ENCODE measurements at regions not wholly inside any gene's neighbourhood (a gene's known extent, or its start where the extent isn't known, plus 50 kb on each side); places are given as distances from the start of the nearest gene placed in this dataset.

GRCh38 chr13:109959903-109960302 is 173.5 kb upstream of the IRS2 start:
- no peaks in the 10 kb centered on the region for H3K9me3 Mint-ChIP-seq (ENCODE audit: unreplicated experiment)
- no TSS peak for BruUV-seq (replicated peaks)
- no peaks in the 10 kb centered on the region for H3K36me3 Mint-ChIP-seq (ENCODE audit: insufficient read depth, unreplicated experiment)
- intact Hi-C loops (cut with micrococcal nuclease) = no loop called here
- no peak for DNase-seq (ENCODE audit: unreplicated experiment)
- H3K27ac Mint-ChIP-seq (ENCODE audit: low read depth, unreplicated experiment) = no peak overlapping the region
- no peak overlapping the region for H3K4me3 Mint-ChIP-seq (ENCODE audit: unreplicated experiment)
- H3K4me1 Mint-ChIP-seq (ENCODE audit: insufficient read depth, unreplicated experiment) = peaks cover 6% of the 10 kb centered on the region
- TF ChIP-seq CTCF (IDR thresholded peaks at IDR 0.05; ENCODE audit: unreplicated experiment) = no peak
- H3K27me3 Mint-ChIP-seq (ENCODE audit: insufficient read depth, unreplicated experiment) = no peaks in the 10 kb centered on the region
- ChIA-PET CTCF (interaction anchor here (1.1 kb wide), 1 partner anchor 105 kb away, joined by 3 read pairs; no protein-coding TSS in a partner anchor), POLR2A (no interaction called here)

- Mint-ChIP-seq H3K36me3 (ENCODE audit: insufficient read depth, unreplicated experiment) (no peaks in the 10 kb centered on the region), H3K27ac (ENCODE audit: low read depth, unreplicated experiment) (no peak overlapping the region), H3K4me1 (ENCODE audit: insufficient read depth, unreplicated experiment) (peaks cover 6% of the 10 kb centered on the region), H3K27me3 (ENCODE audit: insufficient read depth, unreplicated experiment) (no peaks in the 10 kb centered on the region), H3K9me3 (ENCODE audit: unreplicated experiment) (no peaks in the 10 kb centered on the region), H3K4me3 (ENCODE audit: unreplicated experiment) (no peak overlapping the region)
- DNase-seq (ENCODE audit: unreplicated experiment) = no peak
- ChIA-PET CTCF (interaction anchor here (0.7 kb wide), 1 partner anchor 11 kb away, joined by 3 read pairs; no protein-coding TSS in a partner anchor), POLR2A (no interaction called here)
- intact Hi-C loops (cut with micrococcal nuclease) = no loop called here
- TF ChIP-seq CTCF (IDR thresholded peaks at IDR 0.05; ENCODE audit: unreplicated experiment) = no peak
- no TSS peak for BruUV-seq (replicated peaks)
Measured at GRCh38 chr13:109957875-109958274, 171.5 kb upstream of the IRS2 start.

- POLR2A ChIA-PET = no interaction called here
- TF ChIP-seq CTCF (IDR thresholded peaks at IDR 0.05; ENCODE audit: unreplicated experiment) = no peak
- no peak overlapping the region for H3K27ac Mint-ChIP-seq (ENCODE audit: low read depth, unreplicated experiment)
- no peak overlapping the region for H3K4me3 Mint-ChIP-seq (ENCODE audit: unreplicated experiment)
- CTCF ChIA-PET = interaction anchor here (0.6 kb wide), 1 partner anchor 116 kb away, joined by 6 read pairs; no protein-coding TSS in a partner anchor
- no peaks in the 10 kb centered on the region for H3K36me3 Mint-ChIP-seq (ENCODE audit: insufficient read depth, unreplicated experiment)
- H3K4me1 Mint-ChIP-seq (ENCODE audit: insufficient read depth, unreplicated experiment) = peaks cover 6% of the 10 kb centered on the region
- no peaks in the 10 kb centered on the region for H3K9me3 Mint-ChIP-seq (ENCODE audit: unreplicated experiment)
- no peaks in the 10 kb centered on the region for H3K27me3 Mint-ChIP-seq (ENCODE audit: insufficient read depth, unreplicated experiment)
- no peak for DNase-seq (ENCODE audit: unreplicated experiment)
- no TSS peak for BruUV-seq (replicated peaks)
- intact Hi-C loops (cut with micrococcal nuclease) = no loop called here
Measured at GRCh38 chr13:109955598-109955997, 169.2 kb upstream of the IRS2 start.

GRCh38 chr13:109954441-109954840 is 168.1 kb upstream of the IRS2 start:
- no peak overlapping the region for H3K4me3 Mint-ChIP-seq (ENCODE audit: unreplicated experiment)

More at GRCh38 chr13:109954441-109954840, 168.1 kb upstream of the IRS2 start:
- DNase-seq (ENCODE audit: unreplicated experiment) = no peak
- Mint-ChIP-seq H3K9me3 (ENCODE audit: unreplicated experiment) (no peaks in the 10 kb centered on the region), H3K27ac (ENCODE audit: low read depth, unreplicated experiment) (no peak overlapping the region), H3K27me3 (ENCODE audit: insufficient read depth, unreplicated experiment) (no peaks in the 10 kb centered on the region), H3K4me1 (ENCODE audit: insufficient read depth, unreplicated experiment) (peaks cover 6% of the 10 kb centered on the region), H3K36me3 (ENCODE audit: insufficient read depth, unreplicated experiment) (no peaks in the 10 kb centered on the region)
- no TSS peak for BruUV-seq (replicated peaks)
- CTCF ChIA-PET = interaction anchor here (0.8 to 1.3 kb wide), 2 partner anchors 17 to 97 kb away, joined by 3 read pairs; no protein-coding TSS in a partner anchor
- intact Hi-C loops (cut with micrococcal nuclease) = no loop called here
- POLR2A ChIA-PET = no interaction called here
- no peak for TF ChIP-seq CTCF (IDR thresholded peaks at IDR 0.05; ENCODE audit: unreplicated experiment)

Measured in MCF 10A (cell line).